Ectodermal cell (in vitro differentiated cells): ENCODE measurements at regions not wholly inside any gene's neighbourhood (a gene's known extent, or its start where the extent isn't known, plus 50 kb on each side); places are given as distances from the start of the nearest gene placed in this dataset.

Source experiments
- H3K27ac ChIP-seq: 2 replicates; pipeline ENCODE4 v1.7.0; 2013; ENCODE audit warnings: mild to moderate bottlenecking, low read depth, low read length; ENCODE audit not compliant: insufficient read depth, poor library complexity, severe bottlenecking
- H3K27me3 ChIP-seq: 2 replicates; pipeline ENCODE4 v1.7.0; 2013; ENCODE audit warnings: mild to moderate bottlenecking, low read length; ENCODE audit not compliant: insufficient read depth, control insufficient read depth, poor library complexity, severe bottlenecking
- H3K36me3 ChIP-seq: one replicate; pipeline ENCODE4 v1.7.0; 2013; ENCODE audit warnings: low read length; ENCODE audit not compliant: control insufficient read depth, insufficient read depth
- H3K4me1 ChIP-seq: one replicate; pipeline ENCODE4 v1.7.0; 2013; ENCODE audit warnings: low read length; ENCODE audit not compliant: control insufficient read depth, insufficient read depth
- H3K4me3 ChIP-seq: 2 replicates; pipeline ENCODE4 v1.7.0; 2013; ENCODE audit warnings: low read depth, low read length, control low read depth; ENCODE audit not compliant: insufficient read depth
- H3K9me3 ChIP-seq: 2 replicates; pipeline ENCODE4 v1.7.0; 2013; ENCODE audit warnings: mild to moderate bottlenecking, low read length, moderate library complexity; ENCODE audit not compliant: control insufficient read depth
- WGBS, 2 experiments: methylation state at CpG; one replicate each; pipeline ENCODE4 v1.1.7; 2013; ENCODE audit warnings: missing lambda C conversion rate in 2 of 2; 5-methylcytosine and 5-hydroxymethylcytosine counted together

GRCh38 chr10:93175490-93175889 is 101.8 kb downstream of the CYP26A1 start:
- Histone ChIP-seq H3K4me1 (no peaks in the 10 kb centered on the region), H3K4me3 (no peak overlapping the region), H3K27ac (no peak overlapping the region), H3K36me3 (no peaks in the 10 kb centered on the region), H3K9me3 (no peaks in the 10 kb centered on the region), H3K27me3 (no peaks in the 10 kb centered on the region)
- WGBS, 2 experiments: 90 to 91% methylated on average over 6 of the region's 6 CpGs

- H3K4me1 ChIP-seq: no peaks in the 10 kb centered on the region
- no peak overlapping the region for H3K4me3 ChIP-seq
- no peak overlapping the region for H3K27ac ChIP-seq
- no peaks in the 10 kb centered on the region for H3K27me3 ChIP-seq
- no peaks in the 10 kb centered on the region for H3K36me3 ChIP-seq
- H3K9me3 ChIP-seq: no peaks in the 10 kb centered on the region
Observed at GRCh38 chr10:93177511-93177910, 103.8 kb downstream of the CYP26A1 start.

GRCh38 chr10:93178226-93178625 is 104.5 kb downstream of the CYP26A1 start:
- no peak overlapping the region for H3K4me3 ChIP-seq
- no peaks in the 10 kb centered on the region for H3K27me3 ChIP-seq
- no peak overlapping the region for H3K27ac ChIP-seq
- H3K36me3 ChIP-seq: no peaks in the 10 kb centered on the region
- no peaks in the 10 kb centered on the region for H3K4me1 ChIP-seq
- H3K9me3 ChIP-seq: no peaks in the 10 kb centered on the region

- Histone ChIP-seq H3K4me1 (no peaks in the 10 kb centered on the region), H3K27me3 (no peaks in the 10 kb centered on the region), H3K9me3 (no peaks in the 10 kb centered on the region), H3K27ac (no peak overlapping the region), H3K36me3 (no peaks in the 10 kb centered on the region), H3K4me3 (no peak overlapping the region)
- WGBS, 2 experiments: 93 to 95% methylated on average over 14 of the region's 14 CpGs
Observed at GRCh38 chr10:93180482-93180931, 106.8 kb downstream of the CYP26A1 start.

- 86 to 95% methylated on average over 8 of the region's 8 CpGs for WGBS, 2 experiments
- H3K4me3 ChIP-seq: no peak overlapping the region
- no peaks in the 10 kb centered on the region for H3K36me3 ChIP-seq
- H3K27ac ChIP-seq: no peak overlapping the region
- H3K9me3 ChIP-seq: no peaks in the 10 kb centered on the region
- H3K27me3 ChIP-seq: no peaks in the 10 kb centered on the region
- H3K4me1 ChIP-seq: no peaks in the 10 kb centered on the region
Observed at GRCh38 chr10:93181271-93182048, 107.8 kb downstream of the CYP26A1 start.

GRCh38 chr10:93182049-93182327 is 108.3 kb downstream of the CYP26A1 start:
- H3K27ac ChIP-seq: no peak overlapping the region
- H3K4me3 ChIP-seq: no peak overlapping the region
- no peaks in the 10 kb centered on the region for H3K27me3 ChIP-seq
- no peaks in the 10 kb centered on the region for H3K4me1 ChIP-seq
- 87 to 89% methylated on average over 3 to 4 of the region's 4 CpGs for WGBS, 2 experiments
- no peaks in the 10 kb centered on the region for H3K36me3 ChIP-seq
- no peaks in the 10 kb centered on the region for H3K9me3 ChIP-seq

GRCh38 chr10:93182790-93183189 is 109.1 kb downstream of the CYP26A1 start:
- H3K27ac ChIP-seq: no peak overlapping the region
- no peak overlapping the region for H3K4me3 ChIP-seq
- H3K9me3 ChIP-seq: no peaks in the 10 kb centered on the region
- H3K27me3 ChIP-seq: no peaks in the 10 kb centered on the region
- H3K36me3 ChIP-seq: no peaks in the 10 kb centered on the region
- H3K4me1 ChIP-seq: no peaks in the 10 kb centered on the region

GRCh38 chr10:93186653-93187052 is 113.0 kb downstream of the CYP26A1 start:
- H3K4me3 ChIP-seq: no peak overlapping the region
- H3K36me3 ChIP-seq: no peaks in the 10 kb centered on the region
- H3K27me3 ChIP-seq: no peaks in the 10 kb centered on the region
- H3K9me3 ChIP-seq: no peaks in the 10 kb centered on the region
- H3K4me1 ChIP-seq: no peaks in the 10 kb centered on the region
- no peak overlapping the region for H3K27ac ChIP-seq
- 94 to 95% methylated on average over 2 of the region's 2 CpGs for WGBS, 2 experiments

- Histone ChIP-seq H3K4me1 (no peaks in the 10 kb centered on the region), H3K27me3 (no peaks in the 10 kb centered on the region), H3K9me3 (no peaks in the 10 kb centered on the region), H3K4me3 (no peak overlapping the region), H3K36me3 (no peaks in the 10 kb centered on the region), H3K27ac (no peak overlapping the region)
- WGBS, 2 experiments: 92 to 94% methylated on average over 3 of the region's 3 CpGs
Observed at GRCh38 chr10:93189944-93190343, 116.3 kb downstream of the CYP26A1 start.

- Histone ChIP-seq H3K27me3 (no peaks in the 10 kb centered on the region), H3K9me3 (no peaks in the 10 kb centered on the region), H3K27ac (no peak overlapping the region), H3K4me3 (no peak overlapping the region), H3K36me3 (no peaks in the 10 kb centered on the region), H3K4me1 (no peaks in the 10 kb centered on the region)
- 96 to 100% methylated on average over 2 of the region's 3 CpGs for WGBS, 2 experiments
Observed at GRCh38 chr10:93190372-93190771, 116.7 kb downstream of the CYP26A1 start.

GRCh38 chr10:93193906-93194305 is 120.2 kb downstream of the CYP26A1 start:
- Histone ChIP-seq H3K4me1 (no peaks in the 10 kb centered on the region), H3K9me3 (no peaks in the 10 kb centered on the region), H3K27ac (no peak overlapping the region), H3K4me3 (no peak overlapping the region), H3K27me3 (no peaks in the 10 kb centered on the region), H3K36me3 (no peaks in the 10 kb centered on the region)
- WGBS, 2 experiments: 92 to 94% methylated on average over 5 to 6 of the region's 6 CpGs
